ENCODE measurements at regions not wholly inside any gene's neighbourhood (a gene's known extent, or its start where the extent isn't known, plus 50 kb on each side); places are given as distances from the start of the nearest gene placed in this dataset.
"Not testable (repeated sequence)": the region's sequence is repeated elsewhere in the genome, so short reads cannot be mapped to it uniquely, and the experiment has no call there.

GRCh38 chr7:77484785-77485184 is 52.3 kb upstream of the PTPN12 start:
- no peak for DNase-seq

- no peak for DNase-seq
These were observed 55.1 kb upstream of the PTPN12 start for GRCh38 chr7:77482015-77482414.

GRCh38 chr7:77481615-77482014 is 55.5 kb upstream of the PTPN12 start:
- no peak for DNase-seq

GRCh38 chr7:77480102-77480627 is 56.9 kb upstream of the PTPN12 start:
- not testable (repeated sequence) for DNase-seq

- no peak for DNase-seq
These were observed 57.5 kb upstream of the PTPN12 start for GRCh38 chr7:77479536-77480088.

- no peak for DNase-seq
These were observed 60.2 kb upstream of the PTPN12 start for GRCh38 chr7:77476871-77477270.

- no peak for DNase-seq
These were observed 59.0 kb upstream of the GSAP start for GRCh38 chr7:77475181-77475580.

- DNase-seq, result no peak
These were observed 58.6 kb upstream of the GSAP start for GRCh38 chr7:77474756-77475155.

GRCh38 chr7:77473229-77474005 is 57.3 kb upstream of the GSAP start:
- peak; percentile 87 for DNase-seq

GRCh38 chr7:77469927-77470326 is 53.8 kb upstream of the GSAP start:
- DNase-seq, result no peak

GRCh38 chr7:77467408-77467807 is 51.3 kb upstream of the GSAP start:
- DNase-seq, result peak; percentile 70

GRCh38 chr7:77466450-77466849 is 50.3 kb upstream of the GSAP start:
- DNase-seq, result no peak
